Sigmoid colon (tissue), 6 donors: ENCODE measurements at regions not wholly inside any gene's neighbourhood (a gene's known extent, or its start where the extent isn't known, plus 50 kb on each side); places are given as distances from the start of the nearest gene placed in this dataset.

Source experiments
- DNase-seq: peaks from one replicate; pipeline ENCODE4 v3.0.0-alpha.2; 2019
- H3K27ac ChIP-seq, 4 donors: fragments of 200-600 bp; sonication (generic); one replicate each; pipeline ENCODE4 v1.5.1; 2016 to 2019; ENCODE audit warnings: mild to moderate bottlenecking in 1 of 4
- H3K27me3 ChIP-seq, 3 donors: fragments of 200-600 bp; sonication (generic); one replicate each; pipeline ENCODE4 v1.5.1; 2019; ENCODE audit warnings: mild to moderate bottlenecking in 1 of 3
- H3K36me3 ChIP-seq, 4 donors: fragments of 200-600 bp; sonication (generic); one replicate each; pipeline ENCODE4 v1.5.1; 2016 to 2019
- H3K4me1 ChIP-seq, 4 donors: fragments of 200-600 bp; sonication (generic); one replicate each; pipeline ENCODE4 v1.5.1; 2017 to 2019
- H3K4me3 ChIP-seq, 4 donors: fragments of 200-600 bp; sonication (generic); one replicate each; pipeline ENCODE4 v1.5.1; 2017 to 2019; ENCODE audit warnings: mild to moderate bottlenecking in 2 of 4, moderate library complexity in 1 of 4
- H3K9me3 ChIP-seq, 4 donors: fragments of 200-600 bp in 3 of 4; sonication (generic) in 3 of 4; one replicate each; pipeline versions ENCODE4 v1.5.1 to v1.6.1; 2013 to 2019
- CTCF ChIP-seq, 4 experiments: fragments of 450-650 bp in 3 of 4; fragments of 200-600 bp in 1 of 4; IDR thresholded peaks; one replicate each; pipeline ENCODE4 v1.5.1; 2016 to 2019; ENCODE audit warnings: antibody characterized with exemption in 4 of 4, mild to moderate bottlenecking in 3 of 4, moderate library complexity in 2 of 4
- EP300 ChIP-seq, 4 donors: sonication (generic); formaldehyde crosslinking; IDR thresholded peaks; one replicate each; pipeline ENCODE4 v1.6.1; 2017; ENCODE audit warnings: antibody characterized with exemption in 4 of 4
- POLR2A ChIP-seq, 2 donors: fragments of 450-650 bp; IDR thresholded peaks; one replicate each; pipeline ENCODE4 v1.6.1; 2016; ENCODE audit warnings: antibody characterized with exemption in 2 of 2, mild to moderate bottlenecking in 2 of 2, moderate library complexity in 2 of 2
- POLR2AphosphoS5 ChIP-seq, 4 donors: sonication (generic); formaldehyde crosslinking; IDR thresholded peaks; one replicate each; pipeline ENCODE4 v1.6.1; 2017; ENCODE audit warnings: antibody characterized with exemption in 4 of 4
- WGBS, 2 donors: extraction: QIAGEN DNeasy Blood & Tissue Kit; methylation state at CpG; one replicate each; pipeline ENCODE4 v1.1.7; 2013; 5-methylcytosine and 5-hydroxymethylcytosine counted together
- intact Hi-C: fragments of 100-400 bp; cut with DNase I; formaldehyde crosslinking; loops from one replicate; pipeline ENCODE4 v1.15.1; 2023
- donor health status: healthy with polysubstance abuse.
- donor health status: healthy.

- no peak overlapping the region for H3K4me3 ChIP-seq
- WGBS, 2 donors, result 84 to 94% methylated on average over 6 of the region's 6 CpGs
- no peak overlapping the region for H3K27ac ChIP-seq
- no peaks in the 10 kb centered on the region for H3K9me3 ChIP-seq
- intact Hi-C loops, result no loop called here
- DNase-seq, result no peak
- H3K4me1 ChIP-seq, result no peaks in the 10 kb centered on the region
- H3K27me3 ChIP-seq, result no peaks in the 10 kb centered on the region
- TF ChIP-seq EP300 (IDR thresholded peaks at IDR 0.05) (no peak), POLR2A (IDR thresholded peaks at IDR 0.05) (no peak), POLR2AphosphoS5 (IDR thresholded peaks at IDR 0.05) (no peak), CTCF (IDR thresholded peaks at IDR 0.05) (no peak)
- no peaks in the 10 kb centered on the region for H3K36me3 ChIP-seq
Observed at GRCh38 chr4:54958236-54958635, 167.2 kb downstream of the KDR start.

DNA sequence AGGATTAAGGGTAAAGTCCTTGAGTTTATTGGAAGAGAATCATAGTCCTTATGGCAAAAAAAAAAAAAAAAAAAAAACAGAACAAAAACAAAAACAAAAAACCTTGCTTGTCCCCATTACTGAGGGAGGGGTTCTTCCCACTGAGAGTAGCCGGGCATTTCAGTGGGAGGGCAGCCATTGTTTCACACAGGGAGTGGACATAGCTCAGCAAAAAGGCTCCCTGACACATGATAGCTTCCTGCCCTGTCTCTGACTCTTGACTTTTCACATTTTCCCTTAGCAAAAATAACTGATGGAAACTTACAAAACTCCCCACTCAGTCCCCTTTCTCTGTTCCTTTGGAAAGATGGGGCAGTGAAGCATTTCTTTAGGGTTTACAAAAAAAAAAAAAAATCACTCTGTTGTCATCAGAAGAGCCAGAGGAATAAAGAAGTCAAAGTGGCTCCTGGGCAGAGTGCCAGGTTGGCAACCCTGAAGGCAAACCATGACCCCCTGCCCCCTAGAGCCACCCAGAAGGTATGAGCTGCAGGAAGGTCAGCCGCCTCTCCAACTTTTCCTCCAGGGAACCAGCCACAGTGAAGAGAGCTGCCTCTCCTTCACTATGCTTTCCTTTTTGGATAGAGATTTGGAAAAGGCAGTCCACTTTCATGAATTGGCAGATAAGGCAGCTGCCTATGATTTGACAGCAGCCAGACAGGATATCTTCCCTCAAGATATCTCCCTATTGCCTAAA lies 170.6 kb downstream of the KDR start:
- no peak overlapping the region for H3K4me3 ChIP-seq
- H3K27me3 ChIP-seq, result no peaks in the 10 kb centered on the region
- no peaks in the 10 kb centered on the region for H3K9me3 ChIP-seq
- H3K27ac ChIP-seq, result no peak overlapping the region
- H3K36me3 ChIP-seq, result no peaks in the 10 kb centered on the region
- 72 to 88% methylated on average over 2 of the region's 2 CpGs for WGBS, 2 donors
- intact Hi-C loops, result no loop called here
- TF ChIP-seq POLR2A (IDR thresholded peaks at IDR 0.05), result no peak
- TF ChIP-seq POLR2AphosphoS5 (IDR thresholded peaks at IDR 0.05), result no peak
- TF ChIP-seq CTCF (IDR thresholded peaks at IDR 0.05), result no peak
- TF ChIP-seq EP300 (IDR thresholded peaks at IDR 0.05), result no peak
- H3K4me1 ChIP-seq, result no peaks in the 10 kb centered on the region
- no peak for DNase-seq

DNA sequence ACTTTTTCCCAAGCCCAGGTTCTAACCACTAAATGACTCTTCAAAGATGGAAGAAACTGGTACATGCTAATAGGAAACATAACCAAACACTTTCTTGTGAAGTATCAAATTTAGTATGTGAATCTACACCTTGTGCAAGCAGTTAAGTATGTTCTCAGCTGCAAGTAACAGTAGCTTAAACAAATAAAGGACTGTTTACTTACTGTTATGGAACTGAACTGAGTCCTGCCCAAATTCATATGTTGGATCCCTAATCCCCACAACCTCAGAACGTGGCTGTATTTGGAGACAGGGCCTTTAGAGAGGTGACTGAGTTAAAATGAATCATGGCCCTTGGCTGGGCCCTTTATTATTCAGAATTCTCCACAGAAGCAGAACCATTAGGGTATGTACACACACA lies 178.7 kb downstream of the KDR start:
- H3K4me3 ChIP-seq, result no peak overlapping the region
- no peak for DNase-seq
- no peak overlapping the region for H3K27ac ChIP-seq
- H3K27me3 ChIP-seq, result no peaks in the 10 kb centered on the region
- no peaks in the 10 kb centered on the region for H3K4me1 ChIP-seq
- peaks cover 0 to 2% (median 0%) of the 10 kb centered on the region in 4 donors for H3K9me3 ChIP-seq
- 16 to 67% methylated on average over 1 of the region's 1 CpG for WGBS, 2 donors
- intact Hi-C loops, result no loop called here
- TF ChIP-seq POLR2A (IDR thresholded peaks at IDR 0.05) (no peak), CTCF (IDR thresholded peaks at IDR 0.05) (no peak), POLR2AphosphoS5 (IDR thresholded peaks at IDR 0.05) (no peak), EP300 (IDR thresholded peaks at IDR 0.05) (no peak)
- no peaks in the 10 kb centered on the region for H3K36me3 ChIP-seq

- Histone ChIP-seq H3K4me1 (no peaks in the 10 kb centered on the region), H3K36me3 (no peaks in the 10 kb centered on the region), H3K4me3 (no peak overlapping the region), H3K9me3 (peaks cover 0 to 2% (median 0%) of the 10 kb centered on the region in 4 donors), H3K27me3 (no peaks in the 10 kb centered on the region), H3K27ac (no peak overlapping the region)
- no peak for TF ChIP-seq POLR2A (IDR thresholded peaks at IDR 0.05)
- no peak for TF ChIP-seq CTCF (IDR thresholded peaks at IDR 0.05)
- WGBS, 2 donors, result 59 to 79% methylated on average over 6 of the region's 6 CpGs
- DNase-seq, result no peak
- intact Hi-C loops, result no loop called here
Observed at GRCh38 chr4:54945838-54946237, 179.6 kb downstream of the KDR start.

GRCh38 chr4:54942721-54943120 lies 182.7 kb downstream of the KDR start:
- Histone ChIP-seq H3K27me3 (no peaks in the 10 kb centered on the region), H3K9me3 (no peaks in the 10 kb centered on the region), H3K4me1 (no peaks in the 10 kb centered on the region), H3K4me3 (no peak overlapping the region), H3K36me3 (no peaks in the 10 kb centered on the region), H3K27ac (no peak overlapping the region)
- WGBS, 2 donors, result 30 to 54% methylated on average over 3 to 4 of the region's 4 CpGs
- no peak for DNase-seq
- TF ChIP-seq EP300 (IDR thresholded peaks at IDR 0.05) (no peak), POLR2AphosphoS5 (IDR thresholded peaks at IDR 0.05) (no peak), POLR2A (IDR thresholded peaks at IDR 0.05) (no peak), CTCF (IDR thresholded peaks at IDR 0.05) (no peak)
- intact Hi-C loops, result no loop called here
